DND-41 (cell line): ENCODE measurements at regions not wholly inside any gene's neighbourhood (a gene's known extent, or its start where the extent isn't known, plus 50 kb on each side); places are given as distances from the start of the nearest gene placed in this dataset.

Experiments used
- EZH2 ChIP-seq: IDR thresholded peaks from 3 replicates; pipeline ENCODE4 v1.6.1; 2012; ENCODE audit warnings: borderline replicate concordance, low read depth, mild to moderate bottlenecking, moderate library complexity, low read length, inconsistent platforms; ENCODE audit not compliant: severe bottlenecking
- TF ChIP-seq, protein P1 (sequence below): IDR thresholded peaks from 2 replicates; pipeline ENCODE4 v1.5.1; 2012; ENCODE audit warnings: borderline replicate concordance, low read length, moderate library complexity, mild to moderate bottlenecking; ENCODE audit not compliant: poor library complexity, severe bottlenecking; ENCODE audit errors: extremely low read depth

DNA sequence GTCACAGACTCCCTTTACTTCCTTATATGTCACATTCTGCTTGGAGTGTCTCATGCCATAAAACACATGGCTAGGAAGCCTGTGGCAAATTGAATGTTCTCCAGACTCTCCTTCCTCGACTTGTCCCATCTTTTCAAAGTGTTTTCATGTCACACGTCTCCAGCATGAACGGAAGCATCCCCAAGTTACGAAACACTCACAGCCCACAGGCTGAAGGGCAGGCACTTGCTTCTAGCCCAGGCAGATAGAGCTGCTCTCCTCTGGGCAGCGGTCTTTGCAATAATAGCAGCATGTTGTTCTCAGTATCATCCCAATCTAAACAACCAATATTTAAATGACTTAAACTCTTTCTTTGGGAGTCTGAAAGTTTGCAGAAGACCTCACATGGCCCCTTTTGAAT is 85.3 kb upstream of the ADAMTS9 start:
- TF ChIP-seq, protein P1, sequence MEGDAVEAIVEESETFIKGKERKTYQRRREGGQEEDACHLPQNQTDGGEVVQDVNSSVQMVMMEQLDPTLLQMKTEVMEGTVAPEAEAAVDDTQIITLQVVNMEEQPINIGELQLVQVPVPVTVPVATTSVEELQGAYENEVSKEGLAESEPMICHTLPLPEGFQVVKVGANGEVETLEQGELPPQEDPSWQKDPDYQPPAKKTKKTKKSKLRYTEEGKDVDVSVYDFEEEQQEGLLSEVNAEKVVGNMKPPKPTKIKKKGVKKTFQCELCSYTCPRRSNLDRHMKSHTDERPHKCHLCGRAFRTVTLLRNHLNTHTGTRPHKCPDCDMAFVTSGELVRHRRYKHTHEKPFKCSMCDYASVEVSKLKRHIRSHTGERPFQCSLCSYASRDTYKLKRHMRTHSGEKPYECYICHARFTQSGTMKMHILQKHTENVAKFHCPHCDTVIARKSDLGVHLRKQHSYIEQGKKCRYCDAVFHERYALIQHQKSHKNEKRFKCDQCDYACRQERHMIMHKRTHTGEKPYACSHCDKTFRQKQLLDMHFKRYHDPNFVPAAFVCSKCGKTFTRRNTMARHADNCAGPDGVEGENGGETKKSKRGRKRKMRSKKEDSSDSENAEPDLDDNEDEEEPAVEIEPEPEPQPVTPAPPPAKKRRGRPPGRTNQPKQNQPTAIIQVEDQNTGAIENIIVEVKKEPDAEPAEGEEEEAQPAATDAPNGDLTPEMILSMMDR, result no peak
- no peak for TF ChIP-seq EZH2
